ENCODE measurements at regions not wholly inside any gene's neighbourhood (a gene's known extent, or its start where the extent isn't known, plus 50 kb on each side); places are given as distances from the start of the nearest gene placed in this dataset.
"Not testable (repeated sequence)": the region's sequence is repeated elsewhere in the genome, so short reads cannot be mapped to it uniquely, and the experiment has no call there.

- DNase-seq (ENCODE audit: low spot score): no peak
These were observed 67.2 kb downstream of the BUB3 start for GRCh38 chr10:123221418-123221817.

DNA sequence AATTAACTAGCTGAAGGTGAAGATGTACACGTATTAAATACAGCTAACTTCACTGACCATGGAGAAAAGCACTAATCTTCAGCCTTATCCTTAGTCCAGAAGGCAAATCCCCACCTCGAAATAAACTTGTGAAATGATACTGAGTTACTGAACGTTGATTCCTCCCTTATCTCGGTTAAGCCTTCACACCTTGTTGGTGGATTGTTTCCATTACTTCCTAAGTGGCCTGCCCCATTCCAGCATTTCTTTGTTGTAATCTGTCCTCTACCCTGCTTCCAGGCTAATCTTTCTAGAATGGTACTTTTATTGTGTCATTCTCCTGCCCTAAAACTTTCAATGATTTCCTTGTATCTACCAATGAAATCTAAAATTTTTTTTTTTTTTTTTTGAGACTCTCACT is 68.6 kb downstream of the BUB3 start:
- DNase-seq (ENCODE audit: low spot score): no peak

GRCh38 chr10:123227706-123228105 is 73.5 kb downstream of the BUB3 start:
- no peak for DNase-seq (ENCODE audit: low spot score)

GRCh38 chr10:123229927-123230630 is 75.9 kb downstream of the BUB3 start:
- peak; percentile 66 for DNase-seq (ENCODE audit: low spot score)

- DNase-seq (ENCODE audit: low spot score): not testable (repeated sequence)
These were observed 78.7 kb downstream of the BUB3 start for GRCh38 chr10:123232879-123233278.

GRCh38 chr10:123235014-123235413 is 80.8 kb downstream of the BUB3 start:
- not testable (repeated sequence) for DNase-seq (ENCODE audit: low spot score)

- DNase-seq (ENCODE audit: low spot score): peak; percentile 32
These were observed 81.9 kb downstream of the BUB3 start for GRCh38 chr10:123236126-123236525.

DNA sequence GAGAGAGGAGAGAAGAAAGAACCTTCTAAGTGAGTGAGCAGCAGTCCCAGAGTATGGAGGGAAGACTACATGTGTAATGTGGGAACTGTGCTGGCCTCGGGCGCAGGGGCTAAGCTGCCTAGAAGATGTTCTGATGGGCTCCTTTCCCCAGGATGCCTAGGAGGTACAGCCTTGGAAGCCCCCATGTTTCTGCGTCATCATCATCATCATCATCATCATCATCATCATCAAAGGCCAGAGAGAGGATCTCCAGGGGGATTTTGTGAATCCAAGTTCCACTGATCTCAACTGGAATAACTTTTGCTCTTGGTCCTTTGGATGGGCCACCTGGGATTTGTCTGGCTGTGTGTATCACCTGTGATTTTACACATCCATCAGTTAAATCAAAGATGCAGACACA is 86.0 kb downstream of the BUB3 start:
- no peak for DNase-seq (ENCODE audit: low spot score)

DNA sequence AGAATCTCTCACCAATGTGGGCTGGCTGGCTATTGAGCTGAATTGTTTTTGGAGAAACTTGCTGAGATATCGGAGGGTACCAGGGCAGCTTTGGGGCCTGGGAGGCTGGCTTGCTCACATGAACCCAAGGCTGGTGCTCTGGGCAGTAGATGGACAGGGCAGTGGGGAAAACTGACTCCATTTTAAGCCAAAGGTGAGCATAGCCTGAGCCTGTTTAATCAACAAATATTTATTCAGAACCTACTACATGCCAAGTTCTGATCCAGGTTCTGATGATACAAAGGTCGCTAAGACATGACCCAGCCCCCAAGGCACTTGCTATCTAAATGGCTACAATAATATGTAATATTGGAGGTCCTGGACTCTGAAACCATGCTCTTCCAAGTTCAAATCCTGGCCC is 86.6 kb downstream of the BUB3 start:
- no peak for DNase-seq (ENCODE audit: low spot score)

- DNase-seq (ENCODE audit: low spot score): no peak
These were observed 87.4 kb downstream of the BUB3 start for GRCh38 chr10:123241391-123242141.

GRCh38 chr10:123244747-123245146 is 90.5 kb downstream of the BUB3 start:
- DNase-seq (ENCODE audit: low spot score): no peak

- no peak for DNase-seq (ENCODE audit: low spot score)
These were observed 91.1 kb downstream of the BUB3 start for GRCh38 chr10:123245264-123245663.

GRCh38 chr10:123249894-123250293 is 95.7 kb downstream of the BUB3 start:
- no peak for DNase-seq (ENCODE audit: low spot score)

GRCh38 chr10:123250640-123251039 is 96.4 kb downstream of the BUB3 start:
- no peak for DNase-seq (ENCODE audit: low spot score)

GRCh38 chr10:123252779-123253178 is 98.6 kb downstream of the BUB3 start:
- DNase-seq (ENCODE audit: low spot score): no peak

GRCh38 chr10:123254343-123254742 is 100.1 kb downstream of the BUB3 start:
- DNase-seq (ENCODE audit: low spot score): not testable (repeated sequence)

DNA sequence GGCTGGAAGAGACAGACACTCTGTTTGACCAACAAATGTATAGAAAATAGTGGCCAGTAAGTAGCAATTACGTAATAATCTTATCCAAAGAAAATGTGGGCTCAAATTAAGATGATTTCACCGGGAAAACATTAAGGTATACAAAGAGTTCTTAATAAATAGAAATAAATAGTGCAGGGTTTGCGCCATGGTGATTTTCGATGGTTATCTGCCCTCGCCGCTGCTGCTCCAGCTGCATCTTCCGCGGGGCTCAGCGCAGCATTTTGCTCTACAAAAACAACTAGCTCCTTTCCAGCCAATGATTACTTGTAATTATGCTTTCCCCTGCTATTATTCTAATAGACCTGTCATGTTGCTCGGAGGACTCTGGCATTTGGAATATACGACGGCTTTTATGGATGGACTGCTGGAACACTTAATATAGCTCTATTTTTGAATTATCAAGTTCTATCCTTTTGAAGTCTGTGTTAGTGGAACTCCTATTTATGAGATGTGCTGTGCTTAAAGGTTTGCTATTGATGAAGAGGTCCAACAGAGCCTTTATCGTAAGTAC is 103.8 kb downstream of the BUB3 start:
- peak; percentile 20 for DNase-seq (ENCODE audit: low spot score)

DNA sequence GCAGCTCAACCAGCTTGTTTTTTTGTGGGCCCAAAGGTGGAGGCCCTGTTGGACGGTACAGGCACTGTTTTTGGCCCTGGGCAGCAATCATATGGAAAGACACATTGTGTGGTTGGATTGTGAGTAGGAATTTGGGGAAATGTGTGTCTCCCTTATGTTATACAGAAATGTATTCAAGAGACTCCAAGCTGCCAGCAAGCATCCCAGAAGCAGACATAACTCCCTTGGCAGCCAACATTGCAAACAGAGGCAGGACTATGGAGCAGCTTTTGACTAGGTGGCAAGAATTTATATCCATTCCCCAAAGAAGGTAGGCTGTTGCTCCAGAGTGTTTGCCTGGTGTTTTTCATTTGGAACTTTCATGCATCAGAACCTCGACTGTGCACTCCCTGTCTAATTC is 104.9 kb downstream of the BUB3 start:
- no peak for DNase-seq (ENCODE audit: low spot score)

DNA sequence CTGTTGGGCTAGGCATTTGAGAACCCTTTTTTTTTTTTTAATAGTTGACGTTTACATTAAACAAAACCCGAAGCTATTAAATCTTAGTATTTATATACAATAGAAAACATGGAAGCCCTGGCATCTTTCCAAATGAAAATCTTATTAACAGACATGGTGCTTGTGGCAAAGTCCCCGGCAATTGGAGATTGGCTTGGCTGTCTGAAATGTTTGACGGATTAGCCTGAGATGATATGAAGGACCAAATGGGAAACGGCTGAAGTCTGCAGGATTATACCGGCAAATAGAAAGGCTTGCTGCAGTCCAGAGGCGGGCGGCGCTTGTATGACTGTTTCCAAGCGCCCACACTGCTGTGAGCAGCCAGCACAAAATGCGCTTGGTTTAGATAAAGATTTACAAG is 105.6 kb downstream of the BUB3 start:
- no peak for DNase-seq (ENCODE audit: low spot score)

DNA sequence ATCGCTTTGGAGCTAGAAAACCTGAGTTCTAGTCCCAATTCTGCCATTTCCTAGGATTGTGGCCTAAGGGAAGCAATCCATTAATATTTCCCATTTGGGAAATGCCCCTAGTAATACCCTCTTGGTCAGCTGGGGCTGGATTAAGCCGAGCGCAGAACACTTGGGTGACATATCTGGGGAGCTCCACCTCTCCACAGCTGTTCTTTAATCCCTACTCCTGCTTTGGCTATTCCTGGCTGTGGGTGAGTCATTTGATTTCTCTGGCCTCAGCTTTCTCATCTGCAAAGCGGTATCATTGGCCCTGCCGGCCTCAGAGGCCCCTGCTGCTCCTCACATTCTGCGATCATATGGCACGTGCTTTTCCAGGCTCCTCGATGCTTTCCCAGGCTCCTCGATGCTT is 108.3 kb downstream of the BUB3 start:
- DNase-seq (ENCODE audit: low spot score): no peak

DNA sequence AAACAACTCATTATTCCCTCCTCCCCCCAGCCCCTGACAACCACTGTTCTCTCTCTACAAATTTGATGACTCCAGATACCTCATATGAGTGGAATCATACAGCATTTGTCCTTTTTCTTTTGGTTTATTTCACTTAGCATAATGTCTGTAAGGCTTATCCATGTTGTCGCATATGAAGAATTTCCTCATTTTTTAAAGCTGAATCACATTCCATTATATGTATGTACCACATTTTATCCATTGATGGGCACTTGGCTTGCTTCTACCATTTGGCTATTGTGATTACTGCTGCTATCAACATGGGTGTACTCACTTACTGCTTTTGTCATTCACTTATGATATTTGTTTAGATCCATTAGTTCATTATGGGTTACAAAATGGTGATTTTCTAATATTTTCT is 112.8 kb downstream of the BUB3 start:
- DNase-seq (ENCODE audit: low spot score): no peak

- DNase-seq (ENCODE audit: low spot score): no peak
These were observed 114.9 kb downstream of the BUB3 start for GRCh38 chr10:123269017-123269552.

DNA sequence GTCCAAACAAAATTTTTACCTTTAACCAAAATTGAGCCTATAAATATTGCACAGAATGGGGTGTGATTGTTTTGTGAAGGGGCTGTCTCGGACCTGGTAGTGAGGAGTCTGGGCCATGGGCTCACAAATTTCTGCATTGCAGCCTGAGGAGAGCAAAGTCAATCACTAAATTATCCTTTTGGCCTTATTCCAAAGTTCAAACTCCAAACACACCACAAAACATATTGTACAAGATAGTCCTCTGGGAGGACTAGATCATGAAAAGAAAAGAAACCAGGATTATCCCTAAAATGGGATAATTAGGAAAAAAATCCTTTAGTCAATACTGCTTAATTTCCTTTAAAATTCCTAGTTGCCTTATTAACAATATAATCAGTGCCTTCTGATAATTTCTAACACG is 115.5 kb downstream of the BUB3 start:
- no peak for DNase-seq (ENCODE audit: low spot score)

Data from SK-N-DZ (cell line).